ENCODE measurements at regions not wholly inside any gene's neighbourhood (a gene's known extent, or its start where the extent isn't known, plus 50 kb on each side); places are given as distances from the start of the nearest gene placed in this dataset.

DNA sequence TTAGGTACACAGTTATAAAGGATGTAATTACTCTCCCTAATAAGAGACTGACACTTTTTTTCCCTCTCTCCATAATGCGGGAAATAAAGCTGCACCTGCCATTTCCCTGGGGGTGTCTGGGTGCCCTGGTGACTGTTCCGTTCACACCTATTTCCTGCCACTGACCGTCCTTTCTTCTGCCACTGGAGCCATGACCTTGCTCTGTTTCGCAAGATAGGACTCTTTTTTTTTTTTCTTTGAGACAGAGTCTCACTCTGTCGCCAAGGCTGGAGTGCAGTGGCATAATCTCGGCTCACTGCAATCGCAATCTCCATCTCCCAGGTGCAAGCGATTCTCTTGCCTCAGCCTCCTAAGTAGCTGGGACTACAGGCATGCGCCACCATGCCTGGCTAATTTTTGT is 66.1 kb upstream of the SERBP1 start:
- no peak for TF ChIP-seq POLR2A (IDR thresholded peaks at IDR 0.05; ENCODE audit: low read depth, low read length)
- no peak for TF ChIP-seq POLR2AphosphoS5 (IDR thresholded peaks at IDR 0.05; ENCODE audit: low read depth, low read length)
- no peak for TF ChIP-seq PAX5 (IDR thresholded peaks at IDR 0.05; ENCODE audit: insufficient read depth, low read length, severe bottlenecking)
- no peak for TF ChIP-seq POU2F2 (IDR thresholded peaks at IDR 0.05; ENCODE audit: low read depth, low read length)
- no peak for TF ChIP-seq TAF1 (IDR thresholded peaks at IDR 0.05; ENCODE audit: low read depth, low read length)

All from GM12891 (cell line).